ENCODE measurements at regions not wholly inside any gene's neighbourhood (a gene's known extent, or its start where the extent isn't known, plus 50 kb on each side); places are given as distances from the start of the nearest gene placed in this dataset.
"Not testable (repeated sequence)": the region's sequence is repeated elsewhere in the genome, so short reads cannot be mapped to it uniquely, and the experiment has no call there.

GRCh38 chr6:27668442-27669294 is 195.8 kb upstream of the ZNF184 start:
- DNase-seq, result no peak

- no peak for DNase-seq
Measured at GRCh38 chr6:27667657-27668441, 194.9 kb upstream of the ZNF184 start.

GRCh38 chr6:27667016-27667656 is 194.2 kb upstream of the ZNF184 start:
- DNase-seq, result no peak

GRCh38 chr6:27662769-27663168 is 189.9 kb upstream of the ZNF184 start:
- DNase-seq, result no peak

- DNase-seq, result not testable (repeated sequence)
Measured at GRCh38 chr6:27662212-27662611, 189.3 kb upstream of the ZNF184 start.

- not testable (repeated sequence) for DNase-seq
Measured at GRCh38 chr6:27653143-27653825, 180.4 kb upstream of the ZNF184 start.

GRCh38 chr6:27651371-27651732 is 178.4 kb upstream of the ZNF184 start:
- no peak for DNase-seq

GRCh38 chr6:27650620-27651370 is 177.9 kb upstream of the ZNF184 start:
- no peak for DNase-seq

GRCh38 chr6:27644528-27644927 is 171.6 kb upstream of the ZNF184 start:
- no peak for DNase-seq

GRCh38 chr6:27642744-27643456 is 170.0 kb upstream of the ZNF184 start:
- DNase-seq, result no peak

GRCh38 chr6:27635886-27636285 is 163.0 kb upstream of the ZNF184 start:
- not testable (repeated sequence) for DNase-seq

GRCh38 chr6:27633221-27633688 is 160.3 kb upstream of the ZNF184 start:
- not testable (repeated sequence) for DNase-seq

- DNase-seq, result no peak
Measured at GRCh38 chr6:27631609-27631916, 158.7 kb upstream of the ZNF184 start.

GRCh38 chr6:27630727-27631608 is 158.1 kb upstream of the ZNF184 start:
- no peak for DNase-seq

- no peak for DNase-seq
Measured at GRCh38 chr6:27624694-27625262, 151.9 kb upstream of the ZNF184 start.

- DNase-seq, result no peak
Measured at GRCh38 chr6:27623103-27623502, 150.2 kb upstream of the ZNF184 start.

- no peak for DNase-seq
Measured at GRCh38 chr6:27619436-27619835, 146.5 kb upstream of the ZNF184 start.

- DNase-seq, result no peak
Measured at GRCh38 chr6:27617700-27618689, 145.1 kb upstream of the ZNF184 start.

Data from NCI-H2029 treated with DMSO at 0.1 percent for 48 hours (cell line).